HG02571 (cell line): ENCODE measurements at regions not wholly inside any gene's neighbourhood (a gene's known extent, or its start where the extent isn't known, plus 50 kb on each side); places are given as distances from the start of the nearest gene placed in this dataset.

Experiments used
- ATAC-seq: cut with Tn5 transposase; IDR thresholded peaks from one replicate; pipeline ENCODE4 v1.9.1; 2021; ENCODE audit warnings: mild to moderate bottlenecking, moderate library complexity; ENCODE audit not compliant: unreplicated experiment

- no peak for ATAC-seq
These were observed 59.5 kb upstream of the CDCA7L start for GRCh38 chr7:22005151-22005550.

GRCh38 chr7:22002726-22003125 is 57.0 kb upstream of the CDCA7L start:
- ATAC-seq: no peak

- peak; percentile 58 for ATAC-seq
These were observed 55.8 kb upstream of the CDCA7L start for GRCh38 chr7:22001345-22002004.

- ATAC-seq: no peak
These were observed 54.2 kb upstream of the CDCA7L start for GRCh38 chr7:21999896-22000295.

- ATAC-seq: no peak
These were observed 50.9 kb upstream of the CDCA7L start for GRCh38 chr7:21996641-21997040.
